ENCODE measurements at regions not wholly inside any gene's neighbourhood (a gene's known extent, or its start where the extent isn't known, plus 50 kb on each side); places are given as distances from the start of the nearest gene placed in this dataset.

DNA sequence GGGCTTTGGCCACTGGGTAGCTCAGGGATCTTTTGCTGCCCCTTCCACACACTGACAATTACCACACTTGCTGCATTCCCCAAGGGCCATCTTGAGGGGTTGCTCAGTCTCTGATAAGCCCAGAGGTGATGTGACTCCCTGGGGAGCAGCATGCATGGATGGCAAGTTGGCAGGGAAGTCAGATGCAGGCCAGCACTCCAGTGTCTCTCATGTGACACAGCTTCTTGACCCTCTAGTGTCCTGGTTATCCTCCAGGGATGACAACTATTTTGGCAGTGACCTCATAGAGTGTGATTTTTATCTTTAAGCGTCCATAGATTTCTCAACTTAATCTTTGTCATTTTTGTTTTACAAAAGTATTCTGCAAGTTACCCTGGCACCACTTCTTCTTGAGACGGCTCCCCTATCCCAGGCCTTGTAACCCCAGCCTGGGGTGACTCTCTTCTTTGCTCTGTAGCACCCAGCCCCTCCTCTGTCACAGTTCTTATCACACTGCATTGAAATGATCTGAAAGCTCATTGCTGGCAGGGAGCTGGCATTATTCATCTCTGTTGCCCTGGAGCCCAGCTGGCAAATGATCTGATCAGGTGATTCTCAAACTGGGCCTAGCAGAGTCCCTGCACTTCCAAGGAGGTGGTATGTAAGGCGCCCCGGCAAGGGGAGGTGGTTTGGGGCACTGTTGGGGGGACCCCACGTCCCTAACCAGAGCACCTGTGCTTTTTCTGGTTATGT, 72.6 kb downstream of the TENT5C start:
- no peak for TF ChIP-seq Cebpa-rat (IDR thresholded peaks at IDR 0.05)
- Histone ChIP-seq H3K9ac (no peak overlapping the region), H3K27me3 (no peaks in the 10 kb centered on the region), H3K4me3 (no peak overlapping the region), H3K4me2 (peak overlapping the region in 9 of 11 experiments; percentile 15 to 77 (median 62); a peak in 17 of 22 replicates), H3K27ac (peak overlapping the region in 3 of 11 experiments; percentile 38 to 46 (median 42); a peak in 5 of 22 replicates), H3K36me3 (no peaks in the 10 kb centered on the region), H3K9me3 (replicated peaks in 1 of 11) (no peaks in the 10 kb centered on the region), H3K4me1 (peaks cover 0 to 23% (median 18%) of the 10 kb centered on the region in 10 experiments; a peak in 19 of 20 replicates), H4K20me1 (no peaks in the 10 kb centered on the region)

DNA sequence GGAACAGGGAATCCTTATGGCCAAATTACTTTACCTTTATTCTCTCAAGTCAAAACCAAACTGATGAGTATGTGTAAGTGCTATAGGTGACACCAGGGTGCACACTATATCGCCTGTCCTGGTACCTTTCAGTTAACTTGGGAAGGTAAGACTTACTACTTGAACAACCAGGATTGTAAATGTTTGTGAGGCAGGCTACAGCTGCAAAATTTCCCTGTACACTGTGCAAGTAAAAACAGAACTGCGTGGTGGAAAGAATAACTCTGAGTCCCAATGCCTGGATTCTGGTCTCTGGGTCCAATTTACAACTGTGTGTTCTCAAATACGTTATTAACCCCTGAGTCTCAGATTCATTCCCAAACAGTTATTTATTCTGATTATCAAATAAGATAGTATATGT, 73.5 kb downstream of the TENT5C start:
- no peak overlapping the region for H3K4me3 ChIP-seq
- H3K9ac ChIP-seq = no peak overlapping the region
- H4K20me1 ChIP-seq = no peaks in the 10 kb centered on the region
- TF ChIP-seq Cebpa-rat (IDR thresholded peaks at IDR 0.05) = no peak
- no peak overlapping the region for H3K4me2 ChIP-seq
- H3K36me3 ChIP-seq = no peaks in the 10 kb centered on the region
- no peak overlapping the region for H3K27ac ChIP-seq
- H3K27me3 ChIP-seq = no peaks in the 10 kb centered on the region
- peaks cover 0 to 28% (median 21%) of the 10 kb centered on the region in 10 experiments; a peak in 19 of 20 replicates for H3K4me1 ChIP-seq
- H3K9me3 ChIP-seq (replicated peaks in 1 of 11) = no peaks in the 10 kb centered on the region

DNA sequence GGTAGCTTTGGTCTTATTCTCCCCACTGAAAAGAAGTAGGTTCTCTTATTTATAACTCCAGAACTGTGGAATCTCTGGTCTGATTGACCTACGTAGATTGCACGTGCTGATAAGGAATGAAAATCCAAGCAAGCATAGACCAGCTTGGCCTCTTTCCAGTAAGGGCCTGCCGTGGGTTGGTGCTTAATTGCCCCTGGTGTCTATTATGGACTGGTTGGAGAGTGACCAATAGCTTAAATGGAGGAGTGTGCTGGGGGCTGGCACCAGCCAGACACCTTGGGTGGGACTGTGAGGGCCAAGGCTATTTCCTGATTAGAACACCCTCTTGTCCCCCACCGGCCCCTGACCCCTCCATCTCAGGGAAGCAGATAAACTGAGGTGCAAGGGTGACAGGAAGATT, 74.0 kb downstream of the TENT5C start:
- no peak overlapping the region for H3K27ac ChIP-seq

DNA sequence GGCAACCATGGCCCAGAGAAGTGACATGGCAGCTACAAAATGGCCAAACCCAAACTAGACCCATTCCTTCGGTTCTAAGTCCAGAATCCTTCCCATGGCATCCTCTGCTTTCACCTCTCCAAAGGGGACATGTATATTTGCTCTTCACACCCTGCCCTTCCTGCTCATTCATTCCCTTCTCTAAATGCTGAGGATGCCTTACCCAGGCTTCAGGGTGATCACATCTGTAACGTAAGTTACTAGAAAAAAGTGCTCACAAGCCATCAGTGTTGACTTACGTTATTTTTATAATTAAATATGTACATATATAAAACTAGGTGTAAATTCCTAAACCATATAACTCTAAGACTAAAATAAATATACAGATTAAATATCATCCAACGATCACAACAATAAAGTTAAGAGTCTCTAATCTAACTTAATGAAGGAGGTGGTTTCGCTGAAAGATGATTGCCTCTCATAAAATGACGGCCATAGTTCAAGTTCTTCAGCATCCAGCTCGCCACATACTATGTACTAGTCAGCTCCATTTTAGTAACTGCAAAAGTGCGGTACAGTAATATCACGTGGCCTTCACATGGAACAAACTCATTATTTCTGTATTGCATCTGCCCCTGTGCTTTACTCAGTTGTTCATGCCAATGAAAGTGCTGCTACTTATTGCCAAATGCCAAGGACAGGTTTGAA, 74.6 kb downstream of the TENT5C start:
- Histone ChIP-seq H4K20me1 (no peaks in the 10 kb centered on the region), H3K36me3 (no peaks in the 10 kb centered on the region), H3K27me3 (no peaks in the 10 kb centered on the region), H3K4me1 (peaks cover 0 to 28% (median 21%) of the 10 kb centered on the region in 10 experiments; a peak in 19 of 20 replicates), H3K9me3 (replicated peaks in 1 of 11) (no peaks in the 10 kb centered on the region), H3K4me3 (no peak overlapping the region), H3K27ac (no peak overlapping the region), H3K9ac (no peak overlapping the region), H3K4me2 (no peak overlapping the region)
- no peak for TF ChIP-seq Cebpa-rat (IDR thresholded peaks at IDR 0.05)

More for the DNA sequence above, 74.0 kb downstream of the TENT5C start:
- Histone ChIP-seq H3K4me2 (no peak overlapping the region), H3K36me3 (no peaks in the 10 kb centered on the region), H3K9ac (no peak overlapping the region), H3K4me1 (peaks cover 0 to 28% (median 21%) of the 10 kb centered on the region in 10 experiments; a peak in 19 of 20 replicates), H4K20me1 (no peaks in the 10 kb centered on the region), H3K9me3 (replicated peaks in 1 of 11) (no peaks in the 10 kb centered on the region), H3K4me3 (no peak overlapping the region), H3K27me3 (no peaks in the 10 kb centered on the region)
- TF ChIP-seq Cebpa-rat (IDR thresholded peaks at IDR 0.05) = no peak

DNA sequence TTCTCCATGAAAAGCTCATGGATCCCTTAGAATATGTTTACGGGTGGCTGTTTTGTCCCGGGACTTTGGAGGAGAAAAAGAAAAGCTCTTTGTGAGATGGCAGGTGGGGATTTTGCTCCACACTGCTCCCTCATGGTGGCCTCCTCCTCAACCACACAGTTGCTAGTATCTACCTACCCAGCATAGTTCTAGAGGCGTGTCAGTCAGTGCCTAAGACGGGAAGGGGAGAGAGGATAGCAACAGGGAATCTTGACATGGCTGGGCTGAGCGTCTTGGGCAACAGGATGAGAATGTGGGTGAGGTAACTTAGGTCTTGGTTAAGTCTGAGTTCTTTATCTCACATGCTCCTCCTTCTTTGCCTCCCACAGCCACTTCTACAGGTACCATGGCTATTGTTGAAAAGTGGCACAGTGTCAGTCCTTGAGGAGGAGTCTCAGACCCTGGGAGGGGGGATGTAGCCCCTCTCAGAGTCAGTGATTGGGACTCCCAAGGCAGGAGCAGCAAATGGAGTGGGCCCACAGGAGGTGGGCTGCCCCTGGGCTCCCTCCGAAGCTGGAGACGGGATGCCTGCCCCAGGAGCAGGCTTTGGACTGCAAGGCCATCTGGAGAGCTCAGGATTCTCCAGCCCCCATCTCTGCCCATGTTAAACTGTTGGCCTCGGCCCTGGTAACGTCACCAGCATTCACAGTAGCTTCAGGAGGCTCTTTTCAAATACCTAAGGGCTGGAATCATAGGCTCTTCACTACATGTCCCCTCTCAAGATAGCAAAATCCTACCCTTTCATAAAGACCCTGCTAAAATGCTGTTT, 75.4 kb downstream of the TENT5C start:
- no peak for TF ChIP-seq Cebpa-rat (IDR thresholded peaks at IDR 0.05)
- H3K27me3 ChIP-seq = no peaks in the 10 kb centered on the region
- H3K4me3 ChIP-seq = no peak overlapping the region
- H3K9me3 ChIP-seq (replicated peaks in 1 of 11) = no peaks in the 10 kb centered on the region
- no peak overlapping the region for H3K9ac ChIP-seq
- H3K36me3 ChIP-seq = no peaks in the 10 kb centered on the region
- no peak overlapping the region for H3K4me2 ChIP-seq
- H4K20me1 ChIP-seq = no peaks in the 10 kb centered on the region
- H3K27ac ChIP-seq = no peak overlapping the region
- peaks cover 0 to 28% (median 21%) of the 10 kb centered on the region in 10 experiments; a peak in 19 of 20 replicates for H3K4me1 ChIP-seq

DNA sequence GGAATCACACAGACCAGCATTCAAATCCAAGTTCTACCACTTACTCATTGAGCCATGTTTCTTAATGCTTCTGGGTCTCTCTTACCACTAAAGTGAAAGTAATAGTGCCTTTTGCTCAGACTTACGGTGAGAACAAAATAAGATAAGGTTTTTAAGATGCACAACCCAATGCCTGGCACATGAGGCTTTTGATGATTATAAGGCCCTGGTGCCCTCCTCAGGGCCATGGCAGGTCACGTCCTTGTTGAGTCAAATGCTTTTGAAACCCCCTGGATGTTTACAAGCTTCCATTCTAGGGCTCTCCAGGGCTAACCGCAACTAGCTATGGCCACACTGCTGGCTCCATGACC, 76.0 kb downstream of the TENT5C start:
- TF ChIP-seq Cebpa-rat (IDR thresholded peaks at IDR 0.05) = no peak
- H3K36me3 ChIP-seq = no peaks in the 10 kb centered on the region
- no peak overlapping the region for H3K27ac ChIP-seq
- H3K9me3 ChIP-seq (replicated peaks in 1 of 11) = no peaks in the 10 kb centered on the region
- H3K9ac ChIP-seq = no peak overlapping the region
- H3K4me3 ChIP-seq = no peak overlapping the region
- no peaks in the 10 kb centered on the region for H4K20me1 ChIP-seq
- H3K4me2 ChIP-seq = no peak overlapping the region
- peaks cover 0 to 28% (median 21%) of the 10 kb centered on the region in 10 experiments; a peak in 19 of 20 replicates for H3K4me1 ChIP-seq
- H3K27me3 ChIP-seq = no peaks in the 10 kb centered on the region

DNA sequence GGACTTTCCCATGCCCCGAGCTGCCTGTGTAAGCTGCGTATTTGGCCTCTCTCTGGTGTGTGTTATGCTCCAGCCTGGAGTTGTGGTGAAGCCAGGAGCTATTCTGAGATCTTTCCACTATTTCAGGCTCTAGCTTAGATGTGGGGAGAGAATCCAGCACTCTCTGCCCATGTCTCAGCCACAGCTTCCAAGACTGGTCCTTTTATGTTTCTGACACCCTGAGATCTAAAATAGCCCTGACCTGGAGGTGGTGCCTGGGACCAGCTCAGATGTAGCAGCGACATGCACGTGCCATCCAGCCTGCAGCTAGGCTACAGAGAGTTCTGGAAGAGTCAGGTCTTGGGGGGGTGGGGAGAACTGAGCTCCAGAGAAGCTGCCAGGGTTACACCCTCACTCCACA, 76.5 kb downstream of the TENT5C start:
- Histone ChIP-seq H3K27me3 (no peaks in the 10 kb centered on the region), H3K27ac (no peak overlapping the region), H3K9ac (no peak overlapping the region), H3K4me2 (no peak overlapping the region), H3K36me3 (no peaks in the 10 kb centered on the region), H3K9me3 (replicated peaks in 1 of 11) (no peaks in the 10 kb centered on the region), H3K4me1 (peaks cover 0 to 24% (median 20%) of the 10 kb centered on the region in 10 experiments; a peak in 19 of 20 replicates), H4K20me1 (no peaks in the 10 kb centered on the region), H3K4me3 (no peak overlapping the region)
- no peak for TF ChIP-seq Cebpa-rat (IDR thresholded peaks at IDR 0.05)

DNA sequence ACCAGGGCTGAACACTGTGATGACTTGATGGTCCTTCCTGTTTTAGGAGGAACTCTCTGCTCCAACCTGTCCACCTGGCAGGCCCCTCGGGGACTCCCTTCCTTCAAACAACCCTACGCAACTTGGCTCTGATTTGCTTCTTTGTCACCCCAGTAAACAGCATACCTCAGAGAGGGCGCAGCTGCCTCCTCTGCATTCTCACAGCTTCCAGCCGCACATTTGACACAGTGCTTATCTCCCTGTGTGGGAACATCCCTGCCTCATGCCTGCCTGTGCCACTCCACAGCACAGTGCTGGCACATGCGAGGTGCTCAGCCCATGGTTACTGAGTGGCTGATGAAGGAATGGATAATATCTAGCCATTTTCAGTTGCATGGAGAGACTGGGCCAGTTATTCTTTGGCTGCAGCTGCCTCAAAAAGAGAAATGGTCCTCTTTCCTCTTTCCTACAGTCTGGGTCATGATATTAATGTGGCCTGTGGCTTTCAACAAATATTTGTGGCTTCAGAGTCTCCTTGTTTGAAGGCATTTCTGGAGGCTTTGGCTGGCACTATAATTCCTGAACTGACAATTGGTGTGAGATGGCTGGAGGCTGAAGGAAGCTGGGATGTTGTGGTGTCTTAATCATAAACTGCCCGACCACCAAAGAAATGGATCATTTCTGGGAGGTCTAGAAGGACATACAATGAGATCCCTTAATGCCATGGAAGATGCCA, 77.9 kb downstream of the TENT5C start:
- H3K4me2 ChIP-seq = peak overlapping the region in 4 of 11 experiments; percentile 2 to 21 (median 8); a peak in 2 of 22 replicates
- peaks cover 0 to 10% (median 7%) of the 10 kb centered on the region in 10 experiments; a peak in 10 of 20 replicates for H3K4me1 ChIP-seq
- H3K27me3 ChIP-seq = no peaks in the 10 kb centered on the region
- H3K9me3 ChIP-seq (replicated peaks in 1 of 11) = no peaks in the 10 kb centered on the region
- no peak overlapping the region for H3K27ac ChIP-seq
- no peaks in the 10 kb centered on the region for H3K36me3 ChIP-seq
- no peak for TF ChIP-seq Cebpa-rat (IDR thresholded peaks at IDR 0.05)
- H4K20me1 ChIP-seq = no peaks in the 10 kb centered on the region
- H3K9ac ChIP-seq = no peak overlapping the region
- no peak overlapping the region for H3K4me3 ChIP-seq
